ENCODE measurements at regions not wholly inside any gene's neighbourhood (a gene's known extent, or its start where the extent isn't known, plus 50 kb on each side); places are given as distances from the start of the nearest gene placed in this dataset.

DNA sequence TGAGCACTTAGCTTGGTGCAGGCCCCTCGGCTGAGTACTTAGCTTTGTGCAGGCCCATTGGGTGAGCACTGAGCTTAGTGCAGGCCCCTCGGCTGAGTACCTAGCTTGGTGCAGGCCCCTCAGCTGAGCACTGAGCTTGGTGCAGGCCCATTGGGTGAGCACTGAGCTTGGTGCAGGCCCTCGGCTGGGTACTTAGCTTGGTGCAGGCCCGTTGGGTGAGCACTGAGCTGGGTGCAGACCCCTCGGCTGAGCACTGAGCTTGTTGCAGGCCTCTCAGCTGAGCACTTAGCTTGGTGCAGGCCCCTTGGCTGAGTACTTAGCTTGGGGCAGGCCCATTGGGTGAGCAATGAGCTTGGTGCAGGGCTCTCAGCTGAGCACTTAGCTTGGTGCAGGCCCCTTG, 387.1 kb downstream of the THBS2 start:
- TF ChIP-seq CTCF (IDR thresholded peaks at IDR 0.05) (no peak), POLR2A (IDR thresholded peaks at IDR 0.05) (no peak), EP300 (IDR thresholded peaks at IDR 0.05) (no peak)

Measured in tibial nerve (tissue), 4 donors.